GM18858 (cell line): ENCODE measurements at regions not wholly inside any gene's neighbourhood (a gene's known extent, or its start where the extent isn't known, plus 50 kb on each side); places are given as distances from the start of the nearest gene placed in this dataset.
"Not testable (repeated sequence)": the region's sequence is repeated elsewhere in the genome, so short reads cannot be mapped to it uniquely, and the experiment has no call there.

Source experiments
- ATAC-seq: cut with Tn5 transposase; IDR thresholded peaks from one replicate; pipeline ENCODE4 v1.9.1; 2021; ENCODE audit not compliant: unreplicated experiment

- not testable (repeated sequence) for ATAC-seq
Observed at GRCh38 chr4:11066584-11066983, 362.1 kb downstream of the HS3ST1 start.

GRCh38 chr4:11060637-11061036 lies 368.1 kb downstream of the HS3ST1 start:
- not testable (repeated sequence) for ATAC-seq

- not testable (repeated sequence) for ATAC-seq
Observed at GRCh38 chr4:11054937-11055336, 370.4 kb upstream of the CLNK start.

GRCh38 chr4:11053601-11054220 lies 369.1 kb upstream of the CLNK start:
- ATAC-seq: no peak

GRCh38 chr4:11051181-11051580 lies 366.6 kb upstream of the CLNK start:
- ATAC-seq: no peak

- ATAC-seq: no peak
Observed at GRCh38 chr4:11050766-11051165, 366.2 kb upstream of the CLNK start.

GRCh38 chr4:11049001-11049400 lies 364.4 kb upstream of the CLNK start:
- ATAC-seq: no peak

- ATAC-seq: no peak
Observed at GRCh38 chr4:11042760-11043159, 358.2 kb upstream of the CLNK start.

GRCh38 chr4:11039634-11040131 lies 355.1 kb upstream of the CLNK start:
- no peak for ATAC-seq

GRCh38 chr4:11038926-11039325 lies 354.4 kb upstream of the CLNK start:
- no peak for ATAC-seq

GRCh38 chr4:11037637-11038036 lies 353.1 kb upstream of the CLNK start:
- ATAC-seq: no peak

- no peak for ATAC-seq
Observed at GRCh38 chr4:11028334-11028733, 343.8 kb upstream of the CLNK start.

- no peak for ATAC-seq
Observed at GRCh38 chr4:11021333-11021732, 336.8 kb upstream of the CLNK start.

- no peak for ATAC-seq
Observed at GRCh38 chr4:11019451-11020240, 335.1 kb upstream of the CLNK start.

- ATAC-seq: no peak
Observed at GRCh38 chr4:11014199-11014598, 329.6 kb upstream of the CLNK start.

GRCh38 chr4:11013094-11013664 lies 328.6 kb upstream of the CLNK start:
- ATAC-seq: no peak

GRCh38 chr4:11011249-11011648 lies 326.7 kb upstream of the CLNK start:
- no peak for ATAC-seq

GRCh38 chr4:11010624-11011023 lies 326.1 kb upstream of the CLNK start:
- ATAC-seq: no peak

- no peak for ATAC-seq
Observed at GRCh38 chr4:11009281-11009680, 324.7 kb upstream of the CLNK start.

GRCh38 chr4:11005300-11005699 lies 320.7 kb upstream of the CLNK start:
- ATAC-seq: no peak

GRCh38 chr4:11004818-11005217 lies 320.2 kb upstream of the CLNK start:
- ATAC-seq: no peak

- no peak for ATAC-seq
Observed at GRCh38 chr4:11002961-11003360, 318.4 kb upstream of the CLNK start.
